Sigmoid colon (tissue), 4 donors: ENCODE measurements at regions not wholly inside any gene's neighbourhood (a gene's known extent, or its start where the extent isn't known, plus 50 kb on each side); places are given as distances from the start of the nearest gene placed in this dataset.

Experiments used
- EP300 ChIP-seq, 4 donors: sonication (generic); formaldehyde crosslinking; IDR thresholded peaks; one replicate each; pipeline ENCODE4 v1.6.1; 2017; ENCODE audit warnings: antibody characterized with exemption in 4 of 4
- POLR2A ChIP-seq, 2 donors: fragments of 450-650 bp; IDR thresholded peaks; one replicate each; pipeline ENCODE4 v1.6.1; 2016; ENCODE audit warnings: antibody characterized with exemption in 2 of 2, mild to moderate bottlenecking in 2 of 2, moderate library complexity in 2 of 2
- TF ChIP-seq, protein P1 (sequence below), 4 experiments: fragments of 450-650 bp in 3 of 4; fragments of 200-600 bp in 1 of 4; IDR thresholded peaks; one replicate each; pipeline ENCODE4 v1.5.1; 2016 to 2019; ENCODE audit warnings: antibody characterized with exemption in 4 of 4, mild to moderate bottlenecking in 3 of 4, moderate library complexity in 2 of 4

DNA sequence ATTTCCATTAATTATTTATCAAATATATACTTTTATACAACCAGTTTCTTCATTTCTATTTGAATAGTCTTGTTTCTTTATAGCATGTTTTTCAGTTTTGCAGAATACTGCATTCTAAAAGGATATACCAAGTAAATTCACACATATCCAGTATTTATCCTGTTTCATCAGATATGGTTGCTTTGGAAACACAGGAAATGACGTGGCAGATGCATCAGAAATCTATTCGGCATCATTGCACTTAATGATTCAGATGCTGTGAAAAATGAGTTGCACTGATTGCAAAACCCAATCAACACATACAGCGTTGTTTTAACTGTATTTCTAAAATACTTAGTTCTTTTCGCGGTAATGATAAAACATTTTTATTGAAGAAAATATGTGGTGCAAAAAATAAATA, 594.9 kb downstream of the CDH26 start:
- TF ChIP-seq EP300 (IDR thresholded peaks at IDR 0.05) (no peak), POLR2A (IDR thresholded peaks at IDR 0.05) (no peak)
- TF ChIP-seq, protein P1, sequence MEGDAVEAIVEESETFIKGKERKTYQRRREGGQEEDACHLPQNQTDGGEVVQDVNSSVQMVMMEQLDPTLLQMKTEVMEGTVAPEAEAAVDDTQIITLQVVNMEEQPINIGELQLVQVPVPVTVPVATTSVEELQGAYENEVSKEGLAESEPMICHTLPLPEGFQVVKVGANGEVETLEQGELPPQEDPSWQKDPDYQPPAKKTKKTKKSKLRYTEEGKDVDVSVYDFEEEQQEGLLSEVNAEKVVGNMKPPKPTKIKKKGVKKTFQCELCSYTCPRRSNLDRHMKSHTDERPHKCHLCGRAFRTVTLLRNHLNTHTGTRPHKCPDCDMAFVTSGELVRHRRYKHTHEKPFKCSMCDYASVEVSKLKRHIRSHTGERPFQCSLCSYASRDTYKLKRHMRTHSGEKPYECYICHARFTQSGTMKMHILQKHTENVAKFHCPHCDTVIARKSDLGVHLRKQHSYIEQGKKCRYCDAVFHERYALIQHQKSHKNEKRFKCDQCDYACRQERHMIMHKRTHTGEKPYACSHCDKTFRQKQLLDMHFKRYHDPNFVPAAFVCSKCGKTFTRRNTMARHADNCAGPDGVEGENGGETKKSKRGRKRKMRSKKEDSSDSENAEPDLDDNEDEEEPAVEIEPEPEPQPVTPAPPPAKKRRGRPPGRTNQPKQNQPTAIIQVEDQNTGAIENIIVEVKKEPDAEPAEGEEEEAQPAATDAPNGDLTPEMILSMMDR (IDR thresholded peaks at IDR 0.05) = no peak
